Thoracic aorta (tissue), 2 donors: ENCODE measurements at regions not wholly inside any gene's neighbourhood (a gene's known extent, or its start where the extent isn't known, plus 50 kb on each side); places are given as distances from the start of the nearest gene placed in this dataset.
A peak's percentile ranks its signal among the peaks of the same experiment; 100 is the strongest.

ENCODE experiments used
- ATAC-seq: fragments of 150-250 bp; one replicate; pipeline ENCODE4 v1.8.0; 2017; ENCODE audit warnings: low read depth; ENCODE audit not compliant: insufficient number of reproducible peaks, low FRiP score
- DNase-seq: peaks from one replicate; pipeline ENCODE4 v3.0.0-alpha.2; 2020; ENCODE audit warnings: low spot score
- H3K27ac ChIP-seq, 2 donors: fragments of 200-600 bp; sonication (generic); 1 replicate in 1 of 2; 2 replicates in 1 of 2; pipeline ENCODE4 v1.5.1; 2016; ENCODE audit warnings: mild to moderate bottlenecking in 2 of 2, moderate library complexity in 2 of 2
- H3K27me3 ChIP-seq: fragments of 200-600 bp; sonication (generic); replicated peaks from 2 replicates; pipeline ENCODE4 v1.6.0; 2016; ENCODE audit warnings: mild to moderate bottlenecking; ENCODE audit not compliant: insufficient read depth
- H3K36me3 ChIP-seq: fragments of 200-600 bp; sonication (generic); one replicate; pipeline ENCODE4 v1.5.1; 2016
- H3K4me1 ChIP-seq, 2 donors: fragments of 200-600 bp; sonication (generic); 1 replicate in 1 of 2; 2 replicates in 1 of 2; pipeline versions ENCODE4 v1.5.1 to v1.6.0; 2016; ENCODE audit warnings: low read depth in 2 of 2, mild to moderate bottlenecking in 1 of 2; ENCODE audit not compliant: control insufficient read depth in 1 of 2
- H3K4me3 ChIP-seq: fragments of 200-600 bp; sonication (generic); 2 replicates; pipeline ENCODE4 v1.5.1; 2016; ENCODE audit warnings: mild to moderate bottlenecking
- H3K9me3 ChIP-seq: fragments of 200-600 bp; sonication (generic); 2 replicates; pipeline ENCODE4 v1.5.1; 2016
- TF ChIP-seq, protein P1 (sequence below): fragments of 200-600 bp; sonication (generic); IDR thresholded peaks from one replicate; pipeline ENCODE4 v1.5.1; 2019; ENCODE audit warnings: antibody characterized with exemption

DNA sequence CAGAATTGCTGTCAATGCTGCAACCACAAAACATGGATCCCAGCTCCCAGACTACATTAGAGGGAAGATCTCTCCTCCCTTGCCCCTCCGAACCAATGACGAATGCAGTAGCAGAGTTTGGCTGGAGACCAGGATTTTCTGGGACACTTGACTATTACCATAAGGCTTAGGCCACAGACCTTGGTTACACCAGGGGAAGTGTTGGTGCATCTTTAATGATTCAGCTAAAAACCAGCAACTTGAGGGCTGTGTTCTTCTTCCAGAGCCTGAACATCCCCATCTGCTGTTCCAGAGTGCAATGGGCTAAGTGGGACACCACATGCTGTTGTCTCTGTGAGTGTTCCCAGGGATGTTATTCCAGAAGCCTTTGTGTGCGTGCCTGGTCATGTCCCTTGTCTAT, 528.2 kb downstream of the LMO7 start:
- Histone ChIP-seq H3K4me3 (no peak overlapping the region), H3K4me1 (peaks cover 9 to 47% of the 10 kb centered on the region in 2 donors), H3K36me3 (no peaks in the 10 kb centered on the region), H3K27me3 (no peaks in the 10 kb centered on the region), H3K9me3 (no peaks in the 10 kb centered on the region), H3K27ac (no peak overlapping the region)
- ATAC-seq (no peak), DNase-seq (no peak)
- TF ChIP-seq, protein P1, sequence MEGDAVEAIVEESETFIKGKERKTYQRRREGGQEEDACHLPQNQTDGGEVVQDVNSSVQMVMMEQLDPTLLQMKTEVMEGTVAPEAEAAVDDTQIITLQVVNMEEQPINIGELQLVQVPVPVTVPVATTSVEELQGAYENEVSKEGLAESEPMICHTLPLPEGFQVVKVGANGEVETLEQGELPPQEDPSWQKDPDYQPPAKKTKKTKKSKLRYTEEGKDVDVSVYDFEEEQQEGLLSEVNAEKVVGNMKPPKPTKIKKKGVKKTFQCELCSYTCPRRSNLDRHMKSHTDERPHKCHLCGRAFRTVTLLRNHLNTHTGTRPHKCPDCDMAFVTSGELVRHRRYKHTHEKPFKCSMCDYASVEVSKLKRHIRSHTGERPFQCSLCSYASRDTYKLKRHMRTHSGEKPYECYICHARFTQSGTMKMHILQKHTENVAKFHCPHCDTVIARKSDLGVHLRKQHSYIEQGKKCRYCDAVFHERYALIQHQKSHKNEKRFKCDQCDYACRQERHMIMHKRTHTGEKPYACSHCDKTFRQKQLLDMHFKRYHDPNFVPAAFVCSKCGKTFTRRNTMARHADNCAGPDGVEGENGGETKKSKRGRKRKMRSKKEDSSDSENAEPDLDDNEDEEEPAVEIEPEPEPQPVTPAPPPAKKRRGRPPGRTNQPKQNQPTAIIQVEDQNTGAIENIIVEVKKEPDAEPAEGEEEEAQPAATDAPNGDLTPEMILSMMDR, result no peak

DNA sequence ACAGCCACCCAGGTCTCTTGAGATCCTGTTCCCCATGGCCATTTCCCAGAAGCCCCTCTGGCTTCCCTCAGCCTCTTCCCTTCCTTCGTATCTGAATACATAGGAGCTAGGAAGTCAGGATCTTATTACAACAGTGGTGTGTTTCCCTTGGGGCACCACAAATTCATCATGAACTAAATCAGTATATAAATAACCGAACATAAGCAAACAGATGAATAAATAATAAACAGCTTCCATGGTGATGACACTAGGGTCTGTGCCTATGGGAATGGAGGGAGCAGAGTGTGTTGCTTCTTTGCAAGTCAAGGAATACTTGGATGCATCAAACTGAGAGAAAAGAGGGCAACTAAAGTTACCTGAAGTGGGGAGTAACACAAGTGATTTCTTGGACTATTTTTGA, 527.6 kb downstream of the LMO7 start:
- H3K36me3 ChIP-seq, result no peaks in the 10 kb centered on the region
- H3K27ac ChIP-seq, result peak overlapping the region in 1 of 2 donors; percentile 50
- no peak overlapping the region for H3K4me3 ChIP-seq
- no peaks in the 10 kb centered on the region for H3K9me3 ChIP-seq
- TF ChIP-seq, protein P1, result no peak
- DNase-seq (no peak), ATAC-seq (no peak)
- no peaks in the 10 kb centered on the region for H3K27me3 ChIP-seq
- H3K4me1 ChIP-seq, result peaks cover 9 to 47% of the 10 kb centered on the region in 2 donors

DNA sequence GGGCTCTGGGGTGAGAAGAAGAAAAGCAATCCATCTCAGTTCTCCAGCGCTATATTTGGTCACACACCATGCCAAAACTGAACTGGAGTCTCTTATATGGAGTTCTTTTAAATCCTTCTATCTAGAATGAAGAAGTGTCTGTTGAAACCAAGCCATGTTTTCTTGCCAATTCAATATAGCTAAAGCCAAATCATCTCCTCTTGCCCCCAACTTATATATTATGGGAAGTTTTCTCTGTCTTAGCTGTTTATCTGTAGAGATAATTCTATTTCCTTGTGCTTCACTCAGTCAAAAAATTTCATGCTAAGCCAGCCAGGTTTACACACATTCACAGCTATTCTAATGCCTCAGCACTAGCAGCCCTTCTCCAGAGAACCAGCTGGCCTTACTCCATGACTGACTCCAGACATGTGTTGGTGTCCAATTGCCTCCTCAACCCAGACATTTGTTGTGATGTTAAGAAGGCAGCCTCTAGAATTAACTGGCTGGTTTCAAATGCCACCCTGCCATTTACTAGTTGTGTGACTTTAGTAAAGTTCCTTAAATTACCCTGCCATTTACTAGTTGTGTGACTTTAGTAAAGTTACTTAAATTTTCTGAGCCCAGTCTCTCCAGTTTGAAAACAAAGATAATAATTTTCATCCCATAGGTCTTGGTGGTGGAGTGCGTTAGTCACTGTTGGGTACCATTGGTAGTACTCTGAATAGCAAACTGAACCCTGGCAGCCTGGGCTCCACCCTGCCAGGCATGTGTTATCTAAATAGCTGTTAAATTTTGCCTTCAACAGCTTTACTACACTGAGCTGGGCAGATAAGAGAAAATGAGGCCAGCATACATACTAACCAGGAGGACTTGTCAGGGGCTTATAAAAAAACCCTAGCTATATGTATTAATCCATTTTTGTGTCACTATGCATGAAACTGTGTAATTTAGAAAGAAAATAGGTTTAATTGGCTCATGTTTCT, 525.1 kb downstream of the LMO7 start:
- DNase-seq, result no peak
- Histone ChIP-seq H3K27ac (peak overlapping the region; percentile 1 to 4), H3K9me3 (no peaks in the 10 kb centered on the region), H3K27me3 (no peaks in the 10 kb centered on the region), H3K4me3 (no peak overlapping the region), H3K4me1 (peaks cover 9 to 47% of the 10 kb centered on the region in 2 donors), H3K36me3 (no peaks in the 10 kb centered on the region)
- no peak for ATAC-seq
- TF ChIP-seq, protein P1, result no peak

DNA sequence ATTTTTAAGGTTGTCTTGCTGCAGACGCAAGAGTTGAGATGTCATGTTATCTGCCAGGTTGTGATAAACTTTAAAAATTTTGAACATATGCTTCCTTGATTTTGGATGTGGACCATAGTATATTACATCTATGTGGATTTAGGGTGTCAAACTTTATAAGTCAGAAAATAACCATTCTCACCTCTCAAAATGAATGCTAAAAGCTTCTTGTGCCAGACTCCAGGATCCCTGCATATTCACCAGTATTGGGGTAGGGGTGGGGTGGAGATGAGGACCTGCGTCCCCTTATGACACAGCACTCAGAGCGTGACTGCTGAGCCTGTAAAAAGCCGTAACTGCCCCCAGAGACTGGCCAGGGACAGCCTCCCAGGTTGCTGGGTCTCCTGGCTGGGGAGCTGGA, 524.4 kb downstream of the LMO7 start:
- Histone ChIP-seq H3K27me3 (no peaks in the 10 kb centered on the region), H3K27ac (peak overlapping the region; percentile 1 to 4), H3K4me3 (no peak overlapping the region), H3K4me1 (peaks cover 9 to 47% of the 10 kb centered on the region in 2 donors), H3K9me3 (no peaks in the 10 kb centered on the region), H3K36me3 (no peaks in the 10 kb centered on the region)
- TF ChIP-seq, protein P1, result no peak
- ATAC-seq, result no peak
- no peak for DNase-seq

DNA sequence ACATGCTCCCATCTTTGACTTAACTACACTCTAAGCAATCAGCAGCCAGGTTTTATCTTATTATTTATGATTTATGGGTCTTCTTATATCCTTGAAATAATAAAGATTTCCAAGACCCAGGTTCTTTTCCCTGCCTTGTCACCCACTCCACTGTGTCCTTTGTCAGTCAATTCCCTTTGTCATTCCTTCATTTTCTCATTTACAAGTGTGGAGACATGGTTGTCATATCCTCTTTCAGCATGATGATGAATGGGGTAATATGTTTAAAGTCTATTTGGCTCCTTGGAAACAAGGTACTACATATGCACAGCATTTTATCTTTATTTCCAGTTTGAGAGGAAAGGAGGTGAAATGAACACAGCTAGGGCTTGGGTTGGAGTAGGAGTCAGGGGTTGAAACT, 521.8 kb downstream of the LMO7 start:
- DNase-seq (no peak), ATAC-seq (no peak)
- TF ChIP-seq, protein P1, result no peak
- no peaks in the 10 kb centered on the region for H3K9me3 ChIP-seq
- no peak overlapping the region for H3K27ac ChIP-seq
- H3K4me3 ChIP-seq, result no peak overlapping the region
- peaks cover 3 to 35% of the 10 kb centered on the region in 2 donors for H3K4me1 ChIP-seq
- no peaks in the 10 kb centered on the region for H3K36me3 ChIP-seq
- no peaks in the 10 kb centered on the region for H3K27me3 ChIP-seq
